K562 (cell line): ENCODE measurements at regions not wholly inside any gene's neighbourhood (a gene's known extent, or its start where the extent isn't known, plus 50 kb on each side); places are given as distances from the start of the nearest gene placed in this dataset.

ENCODE experiments used
- ATAC-seq: fragments of 200-7000 bp; cut with Tn5 transposase; 3 replicates; pipeline ENCODE4 v1.9.1; 2020; ENCODE audit warnings: moderate library complexity
- BruUV-seq: library from RNA; stranded (reverse); fragments of 400-500 nt; replicated peaks from 2 replicates; lab custom pipeline; 2021; lab: Mats Ljungman, UMichigan
- CTCF ChIA-PET: fragments of 300-600 bp; formaldehyde crosslinking; extraction: SDS; loops from one replicate; lab custom pipeline; 2021; ENCODE audit warnings: low intra/inter-chr PET ratio; lab: Yijun Ruan, JAX
- POLR2A ChIA-PET: fragments of 300-600, 350-650 bp; sonication (Branson Sonifier 250); formaldehyde crosslinking; extraction: SDS; loops from one replicate; lab custom pipeline; 2021; ENCODE audit warnings: antibody characterized with exemption, inconsistent platforms; lab: Yijun Ruan, JAX
- DNase-seq, 4 experiments: peaks; one replicate each; pipeline versions ENCODE4 v3.0.0 to v3.0.0-alpha.2; 2011 to 2018; ENCODE audit warnings: low spot score in 3 of 4, mixed read lengths in 3 of 4; ENCODE audit errors: extremely low read depth in 1 of 4
- FAIRE-seq: peaks from 2 replicates; lab custom pipeline; 2011; peaks lifted over from hg19 to GRCh38; lab: Jason Lieb, UNC
- H2AFZ ChIP-seq: 2 replicates; pipeline ENCODE4 v1.6.0; 2011; ENCODE audit warnings: low read depth, low read length, control low read depth, inconsistent platforms
- H3K27ac ChIP-seq: fragments of 200-600 bp; 3 replicates; pipeline ENCODE4 v1.8.0; 2011; ENCODE audit warnings: low read depth, mild to moderate bottlenecking, control low read depth, inconsistent platforms, low read length, moderate library complexity, mixed read lengths; ENCODE audit errors: extremely low read depth
- H3K27me3 ChIP-seq, 2 experiments: fragments of 300-600 bp in 1 of 2; 2 replicates in 1 of 2; 3 replicates in 1 of 2; pipeline versions ENCODE4 v1.6.0 to v1.8.0; 2011; ENCODE audit warnings: inconsistent platforms in 2 of 2, low read length in 2 of 2, mild to moderate bottlenecking in 1 of 2, mixed read lengths in 1 of 2, moderate library complexity in 1 of 2; ENCODE audit not compliant: control insufficient read depth in 2 of 2, insufficient read depth in 2 of 2
- H3K36me3 ChIP-seq: fragments of 300-600 bp; 3 replicates; pipeline ENCODE4 v1.8.0; 2011; ENCODE audit warnings: mild to moderate bottlenecking, low read length, inconsistent platforms; ENCODE audit not compliant: control insufficient read depth, insufficient read depth
- H3K4me1 ChIP-seq, 2 experiments: fragments of 200-600 bp in 1 of 2; replicated peaks in 1 of 2; 2 replicates in 1 of 2; 3 replicates in 1 of 2; pipeline versions ENCODE4 v1.5.1 to v1.8.0; 2011; ENCODE audit warnings: inconsistent platforms in 2 of 2, low read length in 2 of 2, mild to moderate bottlenecking in 1 of 2, mixed read lengths in 1 of 2, moderate library complexity in 1 of 2; ENCODE audit not compliant: control insufficient read depth in 2 of 2, insufficient read depth in 2 of 2
- H3K4me2 ChIP-seq: 2 replicates; pipeline ENCODE4 v1.6.1; 2011; ENCODE audit warnings: low read length, control low read depth, inconsistent platforms, mixed read lengths; ENCODE audit not compliant: insufficient read depth
- H3K4me3 ChIP-seq: fragments of 200-600 bp; sonication (generic), shearing (Covaris generic); 2 replicates; pipeline ENCODE4 v1.5.1; 2016; ENCODE audit warnings: control low read depth, inconsistent platforms
- H3K79me2 ChIP-seq: fragments of 200-600 bp; 3 replicates; pipeline ENCODE4 v1.8.0; 2011; ENCODE audit warnings: low read length, inconsistent platforms; ENCODE audit not compliant: control insufficient read depth, insufficient read depth
- H3K9ac ChIP-seq, 2 experiments: 2 replicates each; pipeline versions ENCODE4 v1.6.0 to v1.6.1; 2011; ENCODE audit warnings: low read depth in 2 of 2, low read length in 2 of 2, control low read depth in 1 of 2, inconsistent platforms in 1 of 2, mild to moderate bottlenecking in 1 of 2, mixed read lengths in 1 of 2; ENCODE audit not compliant: insufficient read depth in 1 of 2
- H3K9me1 ChIP-seq: one replicate; pipeline ENCODE4 v1.6.0; 2011; ENCODE audit warnings: inconsistent platforms, mild to moderate bottlenecking, low read length, moderate library complexity; ENCODE audit not compliant: control insufficient read depth, insufficient read depth
- H3K9me3 ChIP-seq: replicated peaks from 2 replicates; pipeline ENCODE4 v1.5.1; 2011; ENCODE audit warnings: low read depth, low read length, inconsistent platforms; ENCODE audit not compliant: control insufficient read depth, insufficient read depth
- H4K20me1 ChIP-seq: replicated peaks from 2 replicates; pipeline ENCODE4 v1.6.1; 2011; ENCODE audit warnings: low read length, inconsistent platforms, mixed read lengths; ENCODE audit not compliant: control insufficient read depth, insufficient read depth
- CEBPG ChIP-seq, 3 experiments: fragments of 200-800 bp in 1 of 3; sonication (Bioruptor generic) in 1 of 3; sonication (generic) in 1 of 3; formaldehyde crosslinking in 1 of 3; IDR thresholded peaks in 2 of 3; conservative IDR thresholded peaks in 1 of 3; 2 replicates each; pipeline versions ENCODE4 v1.6.1 to v1.8.0; 2016 to 2022; ENCODE audit warnings: missing compliant biosample characterization in 2 of 3, missing genetic modification characterization in 2 of 3, mild to moderate bottlenecking in 1 of 3, missing genetic modification reagents in 1 of 3
- DACH1 ChIP-seq: fragments of 450-650 bp; IDR thresholded peaks from 2 replicates; pipeline ENCODE4 v1.6.1; 2018; ENCODE audit not compliant: partially characterized antibody
- FUS ChIP-seq: fragments of 200-400 bp; formaldehyde crosslinking; optimal IDR thresholded peaks from 2 replicates; pipeline ENCODE3; 2017; ENCODE audit warnings: low read depth, low read length
- MAFF ChIP-seq: IDR thresholded peaks from 2 replicates; pipeline ENCODE4 v1.6.1; 2012; ENCODE audit warnings: low read length, improper control_type of control experiment
- NCOA4 ChIP-seq: fragments of 450-650 bp; IDR thresholded peaks from 2 replicates; pipeline ENCODE4 v1.6.1; 2018; ENCODE audit warnings: mild to moderate bottlenecking; ENCODE audit not compliant: partially characterized antibody
- RNF2 ChIP-seq: sonication (generic); IDR thresholded peaks from 2 replicates; pipeline ENCODE4 v1.6.1; 2016
- U2AF1 ChIP-seq: fragments of 200-400 bp; formaldehyde crosslinking; optimal IDR thresholded peaks from 2 replicates; pipeline ENCODE3; 2017; ENCODE audit warnings: mild to moderate bottlenecking, low read depth, low read length, moderate library complexity
- ZFP30 ChIP-seq: fragments of 250-450 bp; sonication (Bioruptor Pico); IDR thresholded peaks from 2 replicates; pipeline ENCODE4 v1.8.0; 2022; ENCODE audit warnings: moderate library complexity, mild to moderate bottlenecking, inconsistent platforms, borderline replicate concordance
- ZNF274 ChIP-seq: IDR thresholded peaks from 2 replicates; pipeline ENCODE4 v1.6.1; 2011; ENCODE audit warnings: low read depth, mild to moderate bottlenecking, low read length, moderate library complexity, borderline replicate concordance
- WGBS: fragments of 100-300 bp; shearing (Covaris generic); methylation state at CpG from one replicate; pipeline ENCODE4 v1.1.6; 2016; ENCODE audit warnings: low coverage, mixed read lengths; ENCODE audit not compliant: insufficient coverage; ENCODE audit errors: missing lambda C conversion rate; 5-methylcytosine and 5-hydroxymethylcytosine counted together
- in situ Hi-C: fragments of 300-500 bp; cut with MboI; formaldehyde crosslinking; loops from 4 replicates; pipeline ENCODE4 v1.15.0; 2018; ENCODE audit warnings: inconsistent platforms, mixed read lengths
- intact Hi-C: fragments of 100-400 bp; cut with micrococcal nuclease; formaldehyde crosslinking; loops from 2 replicates; pipeline ENCODE4 v1.14.2; 2022
- TF ChIP-seq, protein P1 (sequence below): sonication (generic); formaldehyde crosslinking; IDR thresholded peaks from 2 replicates; pipeline ENCODE4 v1.8.1; 2022; ENCODE audit warnings: missing genetic modification reagents
- TF ChIP-seq, protein P2 (sequence below): fragments of 250-450 bp; sonication (Bioruptor Pico); IDR thresholded peaks from 2 replicates; pipeline ENCODE4 v1.4.0; 2020; ENCODE audit warnings: borderline replicate concordance

DNA sequence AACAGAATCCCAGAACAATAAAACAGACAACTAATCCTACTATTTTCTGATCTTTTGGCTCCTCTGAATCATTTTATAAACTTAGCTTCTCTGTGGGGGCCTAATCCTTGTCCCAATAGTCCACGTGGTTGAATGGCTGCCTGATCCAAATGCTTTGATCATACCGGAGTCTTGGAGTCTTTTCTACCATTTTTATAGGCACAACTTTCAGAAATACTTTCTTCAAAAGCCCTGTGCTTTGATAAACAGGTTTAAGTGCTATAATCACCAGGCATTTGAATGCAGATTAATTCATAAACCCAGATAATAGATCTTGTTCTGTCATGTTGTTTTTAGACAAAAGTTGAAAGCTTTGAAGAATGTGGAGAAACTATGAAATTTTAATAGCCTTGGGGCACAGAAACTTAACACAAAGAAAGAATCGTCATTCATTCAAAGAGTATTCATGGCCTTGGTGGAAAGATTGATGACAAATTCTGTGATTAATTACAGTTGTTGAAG, 163.7 kb downstream of the AHR start:
- TF ChIP-seq CEBPG (CRISPR knock-in tag; IDR thresholded peaks at IDR 0.05) (no peak), CEBPG (tag; conservative IDR thresholded peaks at IDR 0.05 in 1 of 2, IDR thresholded peaks at IDR 0.05 in 1 of 2) (no peak)
- TF ChIP-seq, all 486 proteins: peak for 0
- H3K4me1 ChIP-seq: no peaks in the 10 kb centered on the region
- 2% methylated on average over 3 of the region's 3 CpGs for WGBS
- in situ Hi-C loops: no loop called here
- no peak overlapping the region for H3K9ac ChIP-seq
- H3K4me3 ChIP-seq: no peak overlapping the region
- no peak for FAIRE-seq
- no peaks in the 10 kb centered on the region for H3K36me3 ChIP-seq
- no peaks in the 10 kb centered on the region for H3K9me3 ChIP-seq
- intact Hi-C loops: no loop called here
- no peaks in the 10 kb centered on the region for H3K27me3 ChIP-seq
- no peak overlapping the region for H3K27ac ChIP-seq
- ChIA-PET CTCF (no interaction called here), POLR2A (no interaction called here)
- no peaks in the 10 kb centered on the region for H4K20me1 ChIP-seq
- DNase-seq: no peak
- H3K9me1 ChIP-seq: no peaks in the 10 kb centered on the region
- no peak for ATAC-seq
- no peak overlapping the region for H3K4me2 ChIP-seq
- no peaks in the 10 kb centered on the region for H3K79me2 ChIP-seq
- H2AFZ ChIP-seq: no peak overlapping the region
- no TSS peak for BruUV-seq

DNA sequence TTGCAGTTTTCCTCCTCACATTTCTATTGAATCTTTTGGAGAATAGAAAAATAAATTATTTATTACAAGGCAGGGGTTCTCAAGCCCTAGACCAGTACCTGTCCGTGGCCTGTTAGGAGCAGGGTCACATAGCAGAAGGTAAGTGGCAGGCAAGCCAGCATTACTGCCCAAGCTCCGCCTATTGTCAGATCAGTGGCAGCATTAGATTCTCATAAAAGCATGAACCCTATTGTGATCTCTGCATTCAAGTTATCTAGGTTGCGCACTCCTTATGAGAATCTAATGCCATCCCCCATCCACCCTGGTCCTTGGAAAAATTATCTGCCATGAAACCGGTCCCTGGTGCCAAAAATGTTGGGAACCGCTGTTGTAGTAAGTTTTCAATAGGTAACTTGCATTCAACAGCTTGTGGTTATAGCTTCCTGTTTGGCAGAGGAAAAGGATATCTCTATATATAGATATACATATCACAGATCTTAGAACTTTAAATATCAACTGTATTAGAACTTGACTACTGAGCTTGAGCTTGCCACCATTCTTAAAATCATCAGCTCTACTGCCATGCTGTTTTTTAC, 165.1 kb downstream of the AHR start:
- in situ Hi-C loops: no loop called here
- FAIRE-seq (no peak), ATAC-seq (no peak), DNase-seq (no peak)
- no TSS peak for BruUV-seq
- no peaks in the 10 kb centered on the region for H3K79me2 ChIP-seq
- no peaks in the 10 kb centered on the region for H3K9me1 ChIP-seq
- 5% methylated on average over 5 of the region's 5 CpGs for WGBS
- POLR2A ChIA-PET: no interaction called here
- no peaks in the 10 kb centered on the region for H3K9me3 ChIP-seq
- H3K27ac ChIP-seq: no peak overlapping the region
- no peaks in the 10 kb centered on the region for H4K20me1 ChIP-seq
- H3K9ac ChIP-seq: no peak overlapping the region
- CTCF ChIA-PET: no interaction called here
- H3K4me2 ChIP-seq: no peak overlapping the region
- H3K4me1 ChIP-seq: no peaks in the 10 kb centered on the region
- H3K27me3 ChIP-seq: no peaks in the 10 kb centered on the region
- H3K36me3 ChIP-seq: no peaks in the 10 kb centered on the region
- intact Hi-C loops: no loop called here
- H3K4me3 ChIP-seq: no peak overlapping the region
- H2AFZ ChIP-seq: no peak overlapping the region
- TF ChIP-seq FUS (no peak), MAFF (no peak), U2AF1 (no peak), RNF2 (no peak), DACH1 (no peak), ZFP30 (CRISPR knock-in tag) (no peak), ZNF274 (no peak), NCOA4 (no peak)
- TF ChIP-seq, protein P1, sequence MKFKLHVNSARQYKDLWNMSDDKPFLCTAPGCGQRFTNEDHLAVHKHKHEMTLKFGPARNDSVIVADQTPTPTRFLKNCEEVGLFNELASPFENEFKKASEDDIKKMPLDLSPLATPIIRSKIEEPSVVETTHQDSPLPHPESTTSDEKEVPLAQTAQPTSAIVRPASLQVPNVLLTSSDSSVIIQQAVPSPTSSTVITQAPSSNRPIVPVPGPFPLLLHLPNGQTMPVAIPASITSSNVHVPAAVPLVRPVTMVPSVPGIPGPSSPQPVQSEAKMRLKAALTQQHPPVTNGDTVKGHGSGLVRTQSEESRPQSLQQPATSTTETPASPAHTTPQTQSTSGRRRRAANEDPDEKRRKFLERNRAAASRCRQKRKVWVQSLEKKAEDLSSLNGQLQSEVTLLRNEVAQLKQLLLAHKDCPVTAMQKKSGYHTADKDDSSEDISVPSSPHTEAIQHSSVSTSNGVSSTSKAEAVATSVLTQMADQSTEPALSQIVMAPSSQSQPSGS: no peak
- TF ChIP-seq, protein P2, sequence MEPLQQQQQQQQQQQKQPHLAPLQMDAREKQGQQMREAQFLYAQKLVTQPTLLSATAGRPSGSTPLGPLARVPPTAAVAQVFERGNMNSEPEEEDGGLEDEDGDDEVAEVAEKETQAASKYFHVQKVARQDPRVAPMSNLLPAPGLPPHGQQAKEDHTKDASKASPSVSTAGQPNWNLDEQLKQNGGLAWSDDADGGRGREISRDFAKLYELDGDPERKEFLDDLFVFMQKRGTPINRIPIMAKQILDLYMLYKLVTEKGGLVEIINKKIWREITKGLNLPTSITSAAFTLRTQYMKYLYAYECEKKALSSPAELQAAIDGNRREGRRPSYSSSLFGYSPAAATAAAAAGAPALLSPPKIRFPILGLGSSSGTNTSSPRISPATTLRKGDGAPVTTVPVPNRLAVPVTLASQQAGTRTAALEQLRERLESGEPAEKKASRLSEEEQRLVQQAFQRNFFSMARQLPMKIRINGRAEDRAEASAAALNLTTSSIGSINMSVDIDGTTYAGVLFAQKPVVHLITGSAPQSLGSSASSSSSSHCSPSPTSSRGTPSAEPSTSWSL: no peak
